ENCODE measurements at regions not wholly inside any gene's neighbourhood (a gene's known extent, or its start where the extent isn't known, plus 50 kb on each side); places are given as distances from the start of the nearest gene placed in this dataset.

DNA sequence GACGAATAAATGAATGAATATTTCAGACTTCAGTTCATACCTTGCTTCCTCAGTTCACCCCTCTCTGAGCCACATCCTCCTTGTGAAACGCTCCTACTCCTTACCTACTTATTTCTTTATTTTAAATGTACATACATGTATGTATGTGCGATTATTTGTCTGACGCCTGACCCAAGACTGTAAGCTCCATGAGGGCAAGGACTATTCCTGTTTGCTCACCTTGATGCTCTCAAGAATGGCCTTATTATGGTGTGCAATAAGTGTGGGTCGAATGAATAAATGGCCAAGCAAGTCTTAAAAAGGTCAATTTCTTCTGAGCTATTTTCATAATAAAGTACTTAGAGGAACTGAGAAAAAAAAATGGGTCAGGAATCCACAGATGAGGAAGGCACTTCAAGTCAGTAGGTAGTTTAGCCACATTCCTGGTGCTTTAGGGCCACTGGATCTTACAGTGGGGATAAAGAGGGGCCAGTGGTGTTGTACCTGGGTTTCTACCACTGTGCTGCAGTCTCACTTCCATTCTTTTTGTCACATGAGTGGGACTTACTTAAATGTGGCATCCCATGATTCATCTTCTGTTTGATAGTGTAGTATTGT, 74.7 kb downstream of the SDC1 start:
- Histone ChIP-seq H3K4me3 (ENCODE audit: extremely low read depth in 1 of 4, insufficient read depth in 2 of 4, low read depth in 3 of 4, low read length in 4 of 4) (no peak overlapping the region), H2BK15ac (ENCODE audit: low read length) (no peak overlapping the region), H2BK20ac (ENCODE audit: low read length) (no peak overlapping the region), H3K14ac (ENCODE audit: insufficient read length) (no peak overlapping the region), H2BK120ac (replicated peaks; ENCODE audit: low read depth, low read length) (no peak overlapping the region), H3K4ac (replicated peaks; ENCODE audit: insufficient read length, low read depth, low read length) (no peak overlapping the region), H3K56ac (replicated peaks; ENCODE audit: insufficient read length, low read depth, low read length) (no peak overlapping the region), H3K9me3 (ENCODE audit: insufficient read depth in 2 of 2, low read depth in 1 of 2, low read length in 1 of 2) (no peaks in the 10 kb centered on the region), H3K18ac (ENCODE audit: extremely low read depth, low read length) (no peak overlapping the region), H2BK5ac (ENCODE audit: low read depth, low read length) (no peak overlapping the region), H3K23me2 (ENCODE audit: low read depth, low read length) (no peaks in the 10 kb centered on the region), H3K4me2 (ENCODE audit: insufficient read depth in 1 of 2, low read depth in 2 of 2, low read length in 2 of 2) (no peak overlapping the region; a peak in 1 of 4 replicates), H3K27ac (ENCODE audit: low read depth, low read length) (no peak overlapping the region), H3K9ac (replicated peaks in 1 of 4; ENCODE audit: extremely low read depth in 1 of 4, low read depth in 3 of 4, low read length in 3 of 4) (no peak overlapping the region), H3K4me1 (replicated peaks in 1 of 4; ENCODE audit: control insufficient read depth in 3 of 4, insufficient read depth in 4 of 4, low read length in 3 of 4) (peaks cover 0 to 19% (median 9%) of the 10 kb centered on the region in 4 experiments; a peak in 6 of 7 replicates), H3K27me3 (replicated peaks in 1 of 4; ENCODE audit: control insufficient read depth in 3 of 4, extremely low read depth in 1 of 4, insufficient read depth in 3 of 4, low read length in 3 of 4) (no peaks in the 10 kb centered on the region), H2AK5ac (ENCODE audit: low read depth, low read length) (no peak overlapping the region), H4K8ac (ENCODE audit: extremely low read depth, insufficient read depth, low read length) (no peak overlapping the region), H2AFZ (ENCODE audit: low read length) (0 out of 2 replicates have a peak overlapping the region, but pooled peaks have one; percentile 73), H4K5ac (ENCODE audit: insufficient read length, low read depth, low read length) (no peak overlapping the region), H2BK12ac (ENCODE audit: low read depth, low read length) (0 out of 2 replicates have a peak overlapping the region, but pooled peaks have one; percentile 73), H3K79me1 (ENCODE audit: low read depth, low read length) (no peaks in the 10 kb centered on the region), H3K79me2 (ENCODE audit: control insufficient read depth in 1 of 2, insufficient read depth in 2 of 2, low read length in 2 of 2) (no peaks in the 10 kb centered on the region), H3K36me3 (ENCODE audit: control insufficient read depth in 2 of 4, insufficient read depth in 4 of 4, low read length in 3 of 4) (no peaks in the 10 kb centered on the region), H3K23ac (ENCODE audit: insufficient read length) (no peak overlapping the region), H4K91ac (replicated peaks; ENCODE audit: insufficient read length, low read length) (no peak overlapping the region), H4K20me1 (replicated peaks in 1 of 2; ENCODE audit: control insufficient read depth in 1 of 2, insufficient read depth in 2 of 2, low read length in 2 of 2) (no peaks in the 10 kb centered on the region)
- ChIA-PET POLR2A (ENCODE audit: partially characterized antibody) (interaction anchor here (1.0 kb wide), 1 partner anchor 92 kb away, joined by 3 read pairs; no protein-coding TSS in a partner anchor), CTCF (ENCODE audit: partially characterized antibody) (interaction anchor here (1.5 kb wide), 1 partner anchor 40 kb away, joined by 4 read pairs; no protein-coding TSS in a partner anchor)
- FAIRE-seq, result no peak
- no peak for DNase-seq (ENCODE audit: low read depth in 1 of 2, low spot score in 2 of 2)
- WGBS, 2 experiments (ENCODE audit: extremely low coverage in 1 of 2, insufficient coverage in 1 of 2, insufficient read length in 1 of 2, insufficient replicate concordance in 2 of 2, low coverage in 1 of 2, low lambda C conversion rate in 2 of 2, missing lambda C conversion rate in 1 of 2), result 93% methylated on average over 5 of the region's 5 CpGs; no CpG with 5 or more reads in 1 of the 2 experiments
- TF ChIP-seq, protein P1, sequence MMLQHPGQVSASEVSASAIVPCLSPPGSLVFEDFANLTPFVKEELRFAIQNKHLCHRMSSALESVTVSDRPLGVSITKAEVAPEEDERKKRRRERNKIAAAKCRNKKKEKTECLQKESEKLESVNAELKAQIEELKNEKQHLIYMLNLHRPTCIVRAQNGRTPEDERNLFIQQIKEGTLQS (IDR thresholded peaks at IDR 0.05; ENCODE audit: insufficient read depth, low read depth, low read length), result no peak
- TF ChIP-seq RXRA (IDR thresholded peaks at IDR 0.05; ENCODE audit: insufficient read depth, low read depth, low read length) (no peak), BACH1 (IDR thresholded peaks at IDR 0.05; ENCODE audit: low read length) (no peak), CTBP2 (IDR thresholded peaks at IDR 0.05; ENCODE audit: borderline replicate concordance, insufficient read depth, insufficient read length, low read length) (no peak), MAFK (IDR thresholded peaks at IDR 0.05; ENCODE audit: low read depth, low read length) (no peak), CBX5 (IDR thresholded peaks at IDR 0.05; ENCODE audit: low read depth, low read length) (no peak), CHD1 (IDR thresholded peaks at IDR 0.05; ENCODE audit: low read depth, low read length) (no peak), POLR2AphosphoS5 (IDR thresholded peaks at IDR 0.05; ENCODE audit: low read depth, low read length) (no peak), RFX5 (IDR thresholded peaks at IDR 0.05; ENCODE audit: borderline replicate concordance, low read depth, low read length) (no peak), YY1 (IDR thresholded peaks at IDR 0.05; ENCODE audit: low read depth, low read length) (no peak)
- TF ChIP-seq, protein P2, sequence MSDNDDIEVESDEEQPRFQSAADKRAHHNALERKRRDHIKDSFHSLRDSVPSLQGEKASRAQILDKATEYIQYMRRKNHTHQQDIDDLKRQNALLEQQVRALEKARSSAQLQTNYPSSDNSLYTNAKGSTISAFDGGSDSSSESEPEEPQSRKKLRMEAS (IDR thresholded peaks at IDR 0.05), result no peak
